Activated T-cell treated with anti-CD3 and anti-CD28 coated beads, Interleukin-2, amount 50 U/mL, for 48 hours (primary cell): ENCODE measurements at regions not wholly inside any gene's neighbourhood (a gene's known extent, or its start where the extent isn't known, plus 50 kb on each side); places are given as distances from the start of the nearest gene placed in this dataset.

Source experiments
- DNase-seq, 2 experiments: peaks; one replicate each; pipeline ENCODE4 v3.0.0-alpha.2; 2020

- DNase-seq = no peak
These were observed 443.4 kb downstream of the TBC1D4 start for GRCh38 chr13:75038393-75039113.

GRCh38 chr13:75025956-75026355 lies 456.0 kb downstream of the TBC1D4 start:
- DNase-seq = no peak

- no peak for DNase-seq
These were observed 457.4 kb downstream of the TBC1D4 start for GRCh38 chr13:75024602-75025001.

GRCh38 chr13:75023609-75024008 lies 458.4 kb downstream of the TBC1D4 start:
- no peak for DNase-seq

GRCh38 chr13:75021151-75021550 lies 460.8 kb downstream of the TBC1D4 start:
- DNase-seq = no peak

- DNase-seq = no peak
These were observed 465.7 kb downstream of the TBC1D4 start for GRCh38 chr13:75016225-75016624.

GRCh38 chr13:75013818-75014217 lies 468.2 kb downstream of the TBC1D4 start:
- no peak for DNase-seq

- DNase-seq = no peak
These were observed 471.0 kb downstream of the TBC1D4 start for GRCh38 chr13:75010941-75011340.

- no peak for DNase-seq
These were observed 473.0 kb downstream of the TBC1D4 start for GRCh38 chr13:75008926-75009325.

GRCh38 chr13:74990992-74991391 lies 491.0 kb downstream of the TBC1D4 start:
- no peak for DNase-seq

- no peak for DNase-seq
These were observed 494.8 kb downstream of the TBC1D4 start for GRCh38 chr13:74987124-74987690.

- no peak for DNase-seq
These were observed 495.4 kb downstream of the TBC1D4 start for GRCh38 chr13:74986609-74987008.

- no peak for DNase-seq
These were observed 502.3 kb downstream of the TBC1D4 start for GRCh38 chr13:74979703-74980102.

- DNase-seq = no peak
These were observed 503.4 kb downstream of the TBC1D4 start for GRCh38 chr13:74978591-74978990.

GRCh38 chr13:74977498-74977897 lies 504.5 kb downstream of the TBC1D4 start:
- no peak for DNase-seq

- no peak for DNase-seq
These were observed 506.9 kb downstream of the TBC1D4 start for GRCh38 chr13:74975111-74975510.

- DNase-seq = no peak
These were observed 507.8 kb downstream of the TBC1D4 start for GRCh38 chr13:74973935-74974879.

GRCh38 chr13:74969419-74969818 lies 512.5 kb downstream of the TBC1D4 start:
- DNase-seq = no peak

GRCh38 chr13:74966814-74967424 lies 515.0 kb downstream of the TBC1D4 start:
- DNase-seq = no peak

- no peak for DNase-seq
These were observed 515.7 kb downstream of the TBC1D4 start for GRCh38 chr13:74966275-74966674.

GRCh38 chr13:74945637-74946036 lies 536.3 kb downstream of the TBC1D4 start:
- DNase-seq = no peak

GRCh38 chr13:74931698-74932433 lies 550.1 kb downstream of the TBC1D4 start:
- no peak for DNase-seq
